HepG2 (cell line): ENCODE measurements at regions not wholly inside any gene's neighbourhood (a gene's known extent, or its start where the extent isn't known, plus 50 kb on each side); places are given as distances from the start of the nearest gene placed in this dataset.
A peak's percentile ranks its signal among the peaks of the same experiment; 100 is the strongest.

ENCODE experiments used
- ATRX ChIP-seq: sonication (generic); formaldehyde crosslinking; IDR thresholded peaks from 2 replicates; pipeline ENCODE4 v1.4.0; 2020; ENCODE audit warnings: missing genetic modification reagents, borderline replicate concordance
- DMTF1 ChIP-seq: sonication (generic); formaldehyde crosslinking; IDR thresholded peaks from 2 replicates; pipeline ENCODE4 v1.4.0; 2020; ENCODE audit warnings: mild to moderate bottlenecking, missing genetic modification reagents
- DZIP1 ChIP-seq: sonication (generic); formaldehyde crosslinking; IDR thresholded peaks from 2 replicates; pipeline ENCODE4 v1.5.0; 2020; ENCODE audit warnings: mild to moderate bottlenecking, missing genetic modification reagents
- KDM1A ChIP-seq: IDR thresholded peaks from 2 replicates; pipeline ENCODE4 v1.6.1; 2016; ENCODE audit warnings: missing compliant biosample characterization
- MAFF ChIP-seq: IDR thresholded peaks from 2 replicates; pipeline ENCODE4 v1.6.1; 2011; ENCODE audit warnings: low read depth, low read length, improper control_type of control experiment
- MAX ChIP-seq: IDR thresholded peaks from 2 replicates; pipeline ENCODE4 v1.6.1; 2012; ENCODE audit warnings: inconsistent platforms
- MLXIP ChIP-seq: sonication (generic); formaldehyde crosslinking; IDR thresholded peaks from 2 replicates; pipeline ENCODE4 v1.9.0; 2021; ENCODE audit warnings: missing genetic modification reagents, borderline replicate concordance
- RAD51 ChIP-seq: fragments of 450-650 bp; IDR thresholded peaks from 2 replicates; pipeline ENCODE4 v1.6.1; 2016; ENCODE audit warnings: borderline replicate concordance
- SMYD3 ChIP-seq: sonication (generic); formaldehyde crosslinking; IDR thresholded peaks from 2 replicates; pipeline ENCODE4 v1.8.1; 2023; ENCODE audit warnings: mild to moderate bottlenecking, missing genetic modification reagents
- SOX6 ChIP-seq, 2 experiments: fragments of 450-650 bp in 1 of 2; sonication (generic) in 1 of 2; formaldehyde crosslinking in 1 of 2; IDR thresholded peaks; 2 replicates each; pipeline versions ENCODE4 v1.4.0 to v1.6.1; 2017 to 2020; ENCODE audit warnings: antibody characterized with exemption in 1 of 2, mild to moderate bottlenecking in 1 of 2, missing genetic modification reagents in 1 of 2
- SUZ12 ChIP-seq: fragments of 150-350 bp; IDR thresholded peaks from 2 replicates; pipeline ENCODE4 v1.6.1; 2014; ENCODE audit warnings: low read depth, low read length
- TBL1XR1 ChIP-seq: fragments of 150-350 bp; IDR thresholded peaks from 2 replicates; pipeline ENCODE4 v1.6.1; 2014; ENCODE audit warnings: borderline replicate concordance, low read length; ENCODE audit not compliant: partially characterized antibody
- TCF7L2 ChIP-seq: IDR thresholded peaks from 2 replicates; pipeline ENCODE4 v1.6.1; 2011; ENCODE audit warnings: mild to moderate bottlenecking, low read depth, low read length, moderate library complexity
- ZNF143 ChIP-seq: sonication (generic); formaldehyde crosslinking; IDR thresholded peaks from 2 replicates; pipeline ENCODE4 v1.4.0; 2020; ENCODE audit warnings: missing genetic modification reagents
- ZNF282 ChIP-seq: fragments of 450-650 bp; IDR thresholded peaks from 2 replicates; pipeline ENCODE4 v1.6.1; 2018; ENCODE audit not compliant: partially characterized antibody
- ZNF331 ChIP-seq: sonication (generic); formaldehyde crosslinking; IDR thresholded peaks from 2 replicates; pipeline ENCODE4 v1.4.0; 2020; ENCODE audit warnings: missing genetic modification reagents
- ZNF574 ChIP-seq: sonication (generic); formaldehyde crosslinking; IDR thresholded peaks from 2 replicates; pipeline ENCODE4 v1.4.0; 2020; ENCODE audit warnings: missing genetic modification reagents
- ZNF720 ChIP-seq: sonication (generic); formaldehyde crosslinking; IDR thresholded peaks from 2 replicates; pipeline ENCODE4 v1.4.0; 2020; ENCODE audit warnings: missing genetic modification reagents
- ZNF891 ChIP-seq: sonication (generic); formaldehyde crosslinking; IDR thresholded peaks from 2 replicates; pipeline ENCODE4 v1.5.0; 2020; ENCODE audit warnings: mild to moderate bottlenecking, missing genetic modification reagents
- ZSCAN31 ChIP-seq: sonication (generic); formaldehyde crosslinking; IDR thresholded peaks from 2 replicates; pipeline ENCODE4 v1.5.0; 2020; ENCODE audit warnings: low read depth, mild to moderate bottlenecking, missing genetic modification reagents

GRCh38 chr2:152242787-152243472, 67.4 kb upstream of the STAM2 start (continued):
- TF ChIP-seq SUZ12 (no peak), KDM1A (CRISPR knock-in tag) (no peak), TCF7L2 (no peak), ZNF891 (CRISPR knock-in tag) (no peak), DZIP1 (CRISPR knock-in tag) (no peak), ZNF143 (CRISPR knock-in tag) (no peak), ZNF282 (no peak), SOX6 (IDR thresholded peaks at IDR 0.05) (no peak), SOX6 (CRISPR knock-in tag; IDR thresholded peaks at IDR 0.05) (peak; percentile 19; the same call in 1 of the 2 replicates), MAX (peak; percentile 29; the same call in 1 of the 2 replicates), RAD51 (no peak), ZSCAN31 (CRISPR knock-in tag) (no peak), ZNF720 (CRISPR knock-in tag) (no peak), TBL1XR1 (no peak), ATRX (no peak), MAFF (no peak), DMTF1 (no peak), MLXIP (CRISPR knock-in tag) (no peak), SMYD3 (CRISPR knock-in tag) (no peak), ZNF331 (CRISPR knock-in tag) (0 out of 2 replicates have a peak, but pooled peaks have one; percentile 19), ZNF574 (0 out of 2 replicates have a peak, but pooled peaks have one; percentile 19)
